Activated naive CD4-positive, alpha-beta T cell treated with anti-CD3 and anti-CD28 coated beads for 36 hours (primary cell): ENCODE measurements at regions not wholly inside any gene's neighbourhood (a gene's known extent, or its start where the extent isn't known, plus 50 kb on each side); places are given as distances from the start of the nearest gene placed in this dataset.
"Not testable (repeated sequence)": the region's sequence is repeated elsewhere in the genome, so short reads cannot be mapped to it uniquely, and the experiment has no call there.

ENCODE experiments used
- CTCF ChIA-PET: fragments of 350-600 bp; sonication (Branson Sonifier 250); formaldehyde crosslinking; loops from one replicate; lab custom pipeline; 2021; ENCODE audit warnings: antibody characterized with exemption; lab: Charles Lee
- DNase-seq: peaks from one replicate; pipeline ENCODE4 v3.0.0-alpha.2; 2020
- H3K27ac Mint-ChIP-seq: one replicate; pipeline ENCODE4 v1.8.0; 2021; ENCODE audit warnings: mild to moderate bottlenecking, mixed read lengths
- H3K27me3 Mint-ChIP-seq: one replicate; pipeline ENCODE4 v1.8.0; 2021; ENCODE audit warnings: low read depth, mixed read lengths
- H3K36me3 Mint-ChIP-seq: one replicate; pipeline ENCODE4 v1.8.0; 2021; ENCODE audit warnings: low read depth, mixed read lengths
- H3K4me1 Mint-ChIP-seq: one replicate; pipeline ENCODE4 v1.8.0; 2021; ENCODE audit warnings: low read depth, mixed read lengths
- H3K4me3 Mint-ChIP-seq: one replicate; pipeline ENCODE4 v1.8.0; 2021; ENCODE audit warnings: mild to moderate bottlenecking, moderate library complexity, mixed read lengths
- H3K9me3 Mint-ChIP-seq: one replicate; pipeline ENCODE4 v1.8.0; 2021; ENCODE audit warnings: mixed read lengths
- intact Hi-C: fragments of 100-400 bp; cut with micrococcal nuclease; formaldehyde crosslinking; loops from one replicate; pipeline ENCODE4 v1.15.1; 2023

DNA sequence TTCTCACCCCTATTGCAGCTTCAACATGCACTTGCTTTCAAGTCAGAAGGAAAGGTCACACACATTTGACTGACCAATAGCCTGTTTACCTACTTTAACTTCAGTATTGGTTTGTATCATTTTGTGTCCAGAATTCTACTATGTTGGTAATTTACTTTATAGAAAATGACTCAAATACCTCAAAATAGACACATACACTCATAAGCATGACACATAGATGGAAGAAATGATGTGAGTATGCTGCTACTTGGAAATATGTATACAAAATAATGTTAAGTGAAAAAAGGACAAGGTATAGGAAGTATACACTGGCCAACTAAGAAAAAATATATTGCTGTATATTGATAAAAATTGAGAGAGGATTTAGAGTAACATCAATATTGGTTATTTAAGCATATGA is 98.8 kb upstream of the CASK start:
- DNase-seq, result no peak
- CTCF ChIA-PET, result no interaction called here
- H3K4me1 Mint-ChIP-seq, result peaks cover 11% of the 10 kb centered on the region
- H3K27me3 Mint-ChIP-seq, result no peaks in the 10 kb centered on the region
- intact Hi-C loops, result loop anchor here (10.0 kb wide), 1 partner anchor 227 kb away; no protein-coding TSS in a partner anchor
- no peak overlapping the region for H3K4me3 Mint-ChIP-seq
- H3K27ac Mint-ChIP-seq, result no peak overlapping the region
- H3K36me3 Mint-ChIP-seq, result no peaks in the 10 kb centered on the region
- H3K9me3 Mint-ChIP-seq, result no peaks in the 10 kb centered on the region

DNA sequence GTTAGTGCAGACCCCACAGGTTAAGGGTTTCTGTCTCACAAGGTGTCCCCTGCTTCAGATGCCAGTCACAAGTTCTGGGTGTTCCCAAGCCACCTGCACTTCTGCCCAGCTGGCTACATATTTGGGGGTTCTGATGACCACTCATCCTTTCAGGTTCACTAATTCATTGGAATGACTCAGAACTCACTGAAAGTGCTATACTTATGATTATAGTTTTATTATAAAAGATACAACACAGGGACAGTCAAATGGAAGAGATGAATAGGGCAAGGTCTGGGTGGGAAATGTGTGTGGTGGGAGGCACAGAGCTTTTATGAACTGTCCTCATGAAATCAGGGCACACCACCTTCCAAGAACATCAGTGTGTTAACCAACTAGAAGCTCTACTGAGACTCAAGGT is 97.7 kb upstream of the CASK start:
- intact Hi-C loops, result loop anchor here (10.0 kb wide), 1 partner anchor 226 kb away; no protein-coding TSS in a partner anchor
- H3K27ac Mint-ChIP-seq, result no peak overlapping the region

GRCh38 chrX:42020225-42020624 is 96.9 kb upstream of the CASK start:
- no peak overlapping the region for H3K27ac Mint-ChIP-seq
- H3K4me1 Mint-ChIP-seq, result peaks cover 11% of the 10 kb centered on the region
- intact Hi-C loops, result loop anchor here (10.0 kb wide), 1 partner anchor 225 kb away; no protein-coding TSS in a partner anchor
- no peaks in the 10 kb centered on the region for H3K36me3 Mint-ChIP-seq
- CTCF ChIA-PET, result no interaction called here
- no peak for DNase-seq
- H3K4me3 Mint-ChIP-seq, result no peak overlapping the region
- no peaks in the 10 kb centered on the region for H3K27me3 Mint-ChIP-seq
- H3K9me3 Mint-ChIP-seq, result no peaks in the 10 kb centered on the region

More for the DNA sequence above, 97.7 kb upstream of the CASK start:
- H3K27me3 Mint-ChIP-seq, result no peaks in the 10 kb centered on the region
- H3K36me3 Mint-ChIP-seq, result no peaks in the 10 kb centered on the region
- peaks cover 11% of the 10 kb centered on the region for H3K4me1 Mint-ChIP-seq
- CTCF ChIA-PET, result interaction anchor here (0.7 kb wide), 1 partner anchor 222 kb away, joined by 3 read pairs; no protein-coding TSS in a partner anchor
- no peak for DNase-seq
- H3K4me3 Mint-ChIP-seq, result no peak overlapping the region
- H3K9me3 Mint-ChIP-seq, result no peaks in the 10 kb centered on the region

DNA sequence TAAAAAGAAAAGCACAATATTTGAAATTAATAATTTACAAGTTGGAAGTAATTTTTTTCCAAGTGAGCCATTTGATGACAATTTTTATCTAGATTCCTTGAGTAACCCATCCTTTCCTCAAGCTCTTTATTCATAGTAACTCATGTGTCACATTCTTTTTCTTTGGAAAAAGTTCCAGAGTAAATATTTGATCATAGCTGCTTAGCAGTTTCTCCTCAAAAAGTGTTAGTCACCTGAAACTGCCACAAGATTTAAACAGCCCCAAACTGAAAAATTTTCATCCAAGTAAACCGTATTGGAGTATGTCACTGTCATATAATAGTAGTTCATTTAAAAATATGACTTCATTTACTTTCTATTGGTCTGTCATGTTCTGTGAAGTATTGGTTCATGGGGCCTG is 94.6 kb upstream of the CASK start:
- Mint-ChIP-seq H3K9me3 (no peaks in the 10 kb centered on the region), H3K4me1 (peaks cover 11% of the 10 kb centered on the region), H3K27me3 (no peaks in the 10 kb centered on the region), H3K4me3 (no peak overlapping the region), H3K36me3 (no peaks in the 10 kb centered on the region), H3K27ac (no peak overlapping the region)
- no peak for DNase-seq
- intact Hi-C loops, result no loop called here
- CTCF ChIA-PET, result interaction anchor here (0.9 kb wide), 1 partner anchor 219 kb away, joined by 3 read pairs; no protein-coding TSS in a partner anchor

DNA sequence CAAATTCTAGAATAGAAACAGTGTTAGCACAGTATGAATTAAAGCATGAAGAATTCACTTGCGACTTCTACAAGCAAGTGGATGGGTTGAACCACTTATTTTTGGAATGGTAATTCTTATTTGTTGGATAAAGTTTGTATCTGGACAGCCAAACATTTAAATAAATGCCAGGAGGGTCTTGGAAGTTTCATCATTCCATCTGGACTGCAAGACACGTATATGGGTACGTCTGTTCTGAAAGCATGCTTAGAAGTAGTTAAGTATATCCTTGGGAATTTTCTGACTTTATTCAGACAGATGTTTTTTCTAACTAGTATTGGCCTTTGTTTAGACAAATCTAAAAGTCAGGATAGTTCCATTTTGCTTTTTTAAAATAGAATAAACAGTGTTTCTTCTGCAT is 77.5 kb upstream of the CASK start:
- CTCF ChIA-PET, result interaction anchor here (0.6 kb wide), 1 partner anchor 160 kb away, joined by 3 read pairs; no protein-coding TSS in a partner anchor
- Mint-ChIP-seq H3K27ac (no peak overlapping the region), H3K4me3 (no peak overlapping the region), H3K9me3 (no peaks in the 10 kb centered on the region), H3K36me3 (no peaks in the 10 kb centered on the region), H3K4me1 (no peaks in the 10 kb centered on the region), H3K27me3 (no peaks in the 10 kb centered on the region)
- no peak for DNase-seq
- intact Hi-C loops, result no loop called here

GRCh38 chrX:41984628-41985027 is 61.3 kb upstream of the CASK start:
- no peak for DNase-seq

DNA sequence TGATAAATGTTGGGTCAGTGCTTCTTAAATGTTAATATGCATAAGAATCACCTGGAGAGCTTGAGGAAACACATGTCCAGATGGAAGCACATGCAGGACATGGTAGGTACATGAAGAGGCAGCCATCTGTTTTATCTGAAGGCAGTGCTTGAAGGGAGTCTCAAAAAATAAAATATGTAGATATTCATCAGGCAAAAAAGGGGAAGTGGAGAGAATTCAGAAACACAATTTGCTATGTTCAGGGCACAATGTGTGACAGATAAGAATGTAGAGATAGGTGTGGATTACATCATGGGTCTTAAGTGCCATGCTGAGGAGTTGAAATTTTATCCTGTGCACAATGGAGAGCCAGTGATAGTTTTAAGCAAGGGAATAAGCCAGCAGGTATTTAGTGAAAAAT is 59.6 kb upstream of the CASK start:
- CTCF ChIA-PET, result no interaction called here
- no peak for DNase-seq
- intact Hi-C loops, result no loop called here
- Mint-ChIP-seq H3K27ac (no peak overlapping the region), H3K27me3 (no peaks in the 10 kb centered on the region), H3K9me3 (no peaks in the 10 kb centered on the region), H3K4me1 (no peaks in the 10 kb centered on the region), H3K4me3 (no peak overlapping the region), H3K36me3 (no peaks in the 10 kb centered on the region)

More at GRCh38 chrX:41984628-41985027, 61.3 kb upstream of the CASK start:
- Mint-ChIP-seq H3K27ac (no peak overlapping the region), H3K4me3 (no peak overlapping the region), H3K9me3 (no peaks in the 10 kb centered on the region), H3K27me3 (no peaks in the 10 kb centered on the region), H3K36me3 (no peaks in the 10 kb centered on the region), H3K4me1 (no peaks in the 10 kb centered on the region)
- intact Hi-C loops, result loop anchor here (5.0 kb wide), 1 partner anchor 447 kb away; no protein-coding TSS in a partner anchor
- CTCF ChIA-PET, result no interaction called here

DNA sequence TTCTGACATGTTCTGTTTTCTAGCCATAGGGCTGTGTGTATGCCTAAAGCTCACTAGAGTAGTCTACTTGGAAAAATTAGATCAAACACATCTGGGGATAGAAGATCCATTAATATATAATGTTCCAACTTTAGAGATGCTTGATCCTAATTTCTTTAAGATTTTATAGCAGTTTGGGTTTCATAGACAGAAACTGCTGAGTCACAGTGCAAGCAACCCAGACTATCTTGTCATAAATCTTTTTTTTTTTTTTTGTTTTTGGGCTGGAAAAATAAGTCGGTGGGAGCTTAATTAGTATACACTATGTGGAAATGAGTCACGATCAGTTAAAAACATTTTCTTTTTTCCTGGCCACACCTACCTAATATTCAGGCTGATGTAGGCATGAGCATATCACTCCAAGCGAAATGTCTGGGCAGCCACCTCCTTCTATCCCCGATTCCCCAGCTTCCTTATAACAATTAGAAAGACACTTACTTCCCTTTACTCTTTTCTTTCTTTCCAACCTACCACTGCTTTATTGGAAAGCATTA is 58.2 kb upstream of the CASK start:
- no peak for DNase-seq
- no peaks in the 10 kb centered on the region for H3K4me1 Mint-ChIP-seq
- no peaks in the 10 kb centered on the region for H3K27me3 Mint-ChIP-seq
- no peak overlapping the region for H3K27ac Mint-ChIP-seq
- intact Hi-C loops, result no loop called here
- H3K36me3 Mint-ChIP-seq, result no peaks in the 10 kb centered on the region
- no peak overlapping the region for H3K4me3 Mint-ChIP-seq
- H3K9me3 Mint-ChIP-seq, result no peaks in the 10 kb centered on the region
- CTCF ChIA-PET, result no interaction called here

DNA sequence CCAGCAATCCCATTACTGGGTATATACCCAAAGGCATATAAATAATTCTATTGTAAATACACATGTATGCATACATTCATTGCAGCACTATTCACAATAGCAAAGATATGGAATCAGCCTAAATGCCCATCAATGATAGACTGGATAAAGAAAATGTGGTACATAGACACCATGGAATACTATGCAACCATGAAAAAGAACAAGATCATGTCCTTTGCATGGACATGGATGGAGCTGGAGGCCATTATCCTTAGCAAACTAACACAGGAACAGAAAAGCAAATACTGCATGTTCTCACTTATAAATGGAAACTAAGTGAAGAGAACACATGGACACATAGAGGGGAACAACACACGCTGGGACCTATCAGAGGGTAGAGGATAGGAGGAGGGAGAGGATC is 51.3 kb upstream of the CASK start:
- H3K4me3 Mint-ChIP-seq, H3K27me3 Mint-ChIP-seq, DNase-seq, intact Hi-C loops, H3K27ac Mint-ChIP-seq, H3K9me3 Mint-ChIP-seq, CTCF ChIA-PET, H3K4me1 Mint-ChIP-seq, H3K36me3 Mint-ChIP-seq: not testable (repeated sequence)

DNA sequence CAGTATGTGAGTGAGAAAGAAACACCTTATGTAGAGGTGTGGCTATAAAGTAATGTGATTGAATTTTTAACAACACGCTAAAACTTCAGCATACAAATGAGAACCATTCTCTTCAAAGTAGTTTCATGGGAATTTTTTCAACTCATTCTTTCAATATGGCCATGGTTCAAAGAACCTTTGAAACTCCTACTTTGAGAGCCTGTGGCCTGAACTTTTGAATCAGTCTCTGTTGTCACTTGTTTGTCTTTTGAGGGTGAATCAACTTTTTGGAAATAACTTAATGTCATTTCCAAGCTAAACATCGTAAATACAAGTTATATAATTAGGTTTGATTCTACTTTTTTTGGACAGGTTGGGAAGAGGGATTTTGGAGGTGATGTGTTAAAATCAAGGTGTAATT is 49.9 kb upstream of the CASK start:
- H3K4me3 Mint-ChIP-seq, result no peak overlapping the region
- no peaks in the 10 kb centered on the region for H3K4me1 Mint-ChIP-seq
- DNase-seq, result no peak
- no peaks in the 10 kb centered on the region for H3K27me3 Mint-ChIP-seq
- no peak overlapping the region for H3K27ac Mint-ChIP-seq
- no peaks in the 10 kb centered on the region for H3K9me3 Mint-ChIP-seq
- no peaks in the 10 kb centered on the region for H3K36me3 Mint-ChIP-seq
- CTCF ChIA-PET, result interaction anchor here (0.7 kb wide), 1 partner anchor 481 kb away, joined by 3 read pairs; no protein-coding TSS in a partner anchor
- intact Hi-C loops, result no loop called here
